ENCODE measurements at regions not wholly inside any gene's neighbourhood (a gene's known extent, or its start where the extent isn't known, plus 50 kb on each side); places are given as distances from the start of the nearest gene placed in this dataset.

- no peak for DNase-seq
Measured at GRCh38 chr17:51496378-51496777, 236.0 kb downstream of the UTP18 start.

DNA sequence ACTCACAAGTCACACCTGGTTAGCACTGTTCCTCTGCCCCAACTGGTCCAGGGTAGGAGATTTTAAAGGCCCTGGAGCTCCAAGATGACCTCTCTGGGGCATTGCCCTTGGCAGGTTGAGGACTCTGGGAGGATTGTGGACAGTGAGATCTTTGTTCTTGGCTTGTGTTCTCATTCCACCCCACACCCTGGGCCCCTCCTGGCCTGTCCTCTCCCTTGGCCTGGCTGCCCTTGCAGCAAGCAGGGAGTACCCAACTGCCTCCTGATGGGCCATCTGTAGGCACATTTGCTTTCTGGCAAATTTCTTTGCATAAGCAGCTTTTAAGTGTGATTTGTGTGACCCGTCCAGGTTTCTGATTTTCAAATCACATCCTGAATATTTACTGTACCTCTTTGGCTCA, 239.6 kb downstream of the UTP18 start:
- DNase-seq, result no peak

DNA sequence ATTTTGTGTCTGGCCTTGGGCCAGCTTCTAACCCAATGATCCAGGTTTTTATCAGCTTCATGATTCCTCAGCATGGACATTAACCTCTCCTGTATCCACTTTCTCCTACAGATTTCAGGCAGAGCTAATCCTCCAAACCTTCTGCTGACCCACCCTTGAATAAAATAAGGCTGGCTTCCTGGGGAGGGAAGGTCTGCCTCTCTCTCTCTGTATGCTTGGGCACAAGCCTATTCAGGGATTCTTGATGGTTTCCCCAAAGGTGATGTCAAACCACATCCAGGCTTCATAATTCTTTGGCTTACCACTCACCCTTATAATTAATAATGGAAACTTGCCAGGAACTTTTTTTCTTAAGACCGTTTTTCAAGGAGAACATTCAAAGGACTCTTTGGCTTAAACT, 240.1 kb downstream of the UTP18 start:
- no peak for DNase-seq

- no peak for DNase-seq
Measured at GRCh38 chr17:51505450-51505849, 245.1 kb downstream of the UTP18 start.

- DNase-seq, result no peak
Measured at GRCh38 chr17:51507444-51507843, 247.1 kb downstream of the UTP18 start.

GRCh38 chr17:51508048-51508447, 247.7 kb downstream of the UTP18 start:
- no peak for DNase-seq

DNA sequence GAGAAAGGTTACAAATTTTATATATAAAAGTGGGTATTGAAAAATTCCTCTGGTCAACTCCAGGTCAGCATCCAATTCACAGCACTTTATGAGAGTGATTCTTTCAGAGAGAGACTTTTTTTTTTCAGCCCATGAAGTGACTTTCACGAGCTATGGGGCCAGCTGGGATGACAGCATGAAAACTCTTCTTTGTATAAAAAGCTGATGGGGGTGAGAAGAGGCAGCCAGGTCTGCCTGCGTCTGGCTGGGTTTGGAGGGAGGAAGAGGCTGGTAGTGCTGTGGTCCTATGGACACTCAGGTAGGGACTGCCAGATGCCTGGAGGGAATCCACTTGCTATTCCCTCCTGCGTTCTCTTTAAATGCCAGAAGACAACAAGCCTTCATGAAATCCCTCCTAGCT, 250.6 kb downstream of the UTP18 start:
- no peak for DNase-seq

DNA sequence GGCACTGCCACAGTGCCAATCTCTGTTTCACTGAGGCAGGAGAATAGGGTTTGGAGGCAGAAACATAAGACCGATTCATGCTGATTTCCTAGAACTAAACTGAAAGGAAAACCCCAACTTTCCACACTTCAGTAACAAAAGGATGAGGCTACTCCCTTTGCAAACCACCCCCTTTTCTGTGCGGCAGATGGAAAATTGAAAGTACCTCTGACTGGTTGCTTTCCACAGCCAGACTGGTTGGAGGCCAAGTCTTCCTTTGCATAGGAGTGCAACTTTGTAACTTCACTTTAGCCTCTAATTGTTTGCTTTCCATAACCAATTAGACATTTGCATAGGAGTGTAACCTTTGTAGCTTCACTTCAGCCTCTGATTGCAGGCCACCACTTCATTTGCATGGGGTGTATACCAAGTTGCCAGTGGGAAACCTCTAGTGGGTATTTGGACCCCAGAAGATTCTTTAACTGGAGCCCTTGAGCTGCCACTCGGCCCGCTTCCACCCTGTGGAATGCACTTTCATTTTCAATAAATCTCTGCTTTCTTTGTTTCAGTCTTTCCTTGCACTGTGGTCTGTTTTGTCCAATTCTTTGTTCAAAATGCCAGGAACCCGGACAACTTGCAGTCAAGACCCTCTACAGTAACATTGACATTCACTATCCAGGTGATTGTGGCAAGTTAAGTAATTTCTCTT, 252.0 kb downstream of the UTP18 start:
- DNase-seq, result no peak

GRCh38 chr17:51516924-51517323, 256.6 kb downstream of the UTP18 start:
- no peak for DNase-seq

DNA sequence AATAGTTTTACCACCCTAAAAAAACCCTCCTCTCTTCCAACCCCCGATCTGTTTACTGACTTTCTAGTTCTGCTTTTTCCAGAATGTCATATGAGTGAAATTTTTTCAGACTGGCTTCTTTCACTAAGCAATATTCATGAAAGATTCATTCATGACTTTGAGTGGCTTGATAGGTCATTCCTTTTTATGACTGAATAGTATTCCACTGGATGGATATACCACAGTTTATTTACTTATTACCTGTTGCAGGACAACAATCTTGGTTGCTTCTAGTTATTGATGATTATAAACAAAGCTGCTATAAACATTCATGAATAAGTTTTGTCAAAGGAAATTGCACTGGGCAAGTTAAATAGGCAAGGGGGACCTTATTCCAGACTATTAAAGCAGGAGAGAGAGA, 264.2 kb downstream of the UTP18 start:
- DNase-seq, result no peak

DNA sequence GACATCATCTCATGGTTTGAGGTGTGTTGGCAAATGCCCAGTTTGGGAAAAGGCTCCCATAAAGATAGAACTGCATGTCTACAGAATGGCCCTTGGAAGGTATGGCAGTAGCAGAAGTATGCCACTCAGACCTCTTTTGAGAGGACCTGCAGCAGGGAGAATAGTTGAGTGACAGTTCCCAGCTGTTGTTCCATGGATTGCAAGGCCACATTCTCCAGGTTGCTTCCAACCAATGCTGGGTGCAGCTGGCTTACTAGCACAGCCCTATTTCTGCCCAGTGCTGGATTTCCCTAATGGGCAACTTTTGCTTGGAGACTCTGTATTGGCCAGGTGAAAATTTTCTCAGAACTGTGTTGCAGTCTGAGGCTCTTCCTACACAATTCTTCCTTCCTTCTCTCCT, 266.2 kb downstream of the UTP18 start:
- no peak for DNase-seq

GRCh38 chr17:51527225-51527982, 267.1 kb downstream of the UTP18 start:
- no peak for DNase-seq

DNA sequence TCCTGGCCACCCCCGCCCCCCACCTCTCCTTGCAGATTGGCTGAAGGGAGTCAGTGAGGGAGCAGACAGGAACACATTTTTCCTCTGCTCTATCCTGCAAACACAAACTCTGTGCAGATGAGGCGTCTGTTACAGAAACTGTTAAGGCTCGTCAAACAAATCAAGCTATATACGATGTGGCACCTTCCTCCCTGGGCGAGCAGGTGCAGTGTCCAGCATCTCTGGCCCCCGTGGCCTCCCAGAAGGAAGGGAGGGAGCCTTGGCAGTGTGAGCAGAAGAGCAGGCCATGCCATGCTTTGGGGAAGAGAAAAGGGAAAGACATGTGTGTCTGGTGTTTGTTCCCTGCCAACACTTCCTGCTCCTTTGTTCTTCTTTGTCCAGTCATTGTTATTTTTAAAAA, 267.8 kb downstream of the UTP18 start:
- DNase-seq, result no peak

- no peak for DNase-seq
Measured at GRCh38 chr17:51533219-51533618, 272.9 kb downstream of the UTP18 start.

DNA sequence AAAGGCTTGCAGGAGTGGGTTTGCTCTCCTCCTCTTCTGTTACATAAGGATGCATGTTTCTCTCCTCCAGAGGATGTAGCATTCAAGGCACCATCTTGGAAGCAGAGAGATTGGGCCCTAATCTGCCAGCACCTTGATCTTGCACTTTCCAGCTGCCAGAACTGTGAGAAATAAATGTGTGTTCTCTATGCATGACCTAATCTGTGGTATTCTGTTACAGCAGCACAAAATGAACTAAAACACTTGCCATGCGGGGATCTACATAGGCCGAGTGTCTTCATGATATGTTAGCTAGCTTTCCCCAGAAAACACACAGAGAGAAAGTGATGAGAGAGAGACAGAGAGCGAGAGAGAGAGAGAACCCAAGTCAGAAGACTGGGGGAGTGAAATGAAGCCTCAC, 273.5 kb downstream of the UTP18 start:
- DNase-seq, result no peak

DNA sequence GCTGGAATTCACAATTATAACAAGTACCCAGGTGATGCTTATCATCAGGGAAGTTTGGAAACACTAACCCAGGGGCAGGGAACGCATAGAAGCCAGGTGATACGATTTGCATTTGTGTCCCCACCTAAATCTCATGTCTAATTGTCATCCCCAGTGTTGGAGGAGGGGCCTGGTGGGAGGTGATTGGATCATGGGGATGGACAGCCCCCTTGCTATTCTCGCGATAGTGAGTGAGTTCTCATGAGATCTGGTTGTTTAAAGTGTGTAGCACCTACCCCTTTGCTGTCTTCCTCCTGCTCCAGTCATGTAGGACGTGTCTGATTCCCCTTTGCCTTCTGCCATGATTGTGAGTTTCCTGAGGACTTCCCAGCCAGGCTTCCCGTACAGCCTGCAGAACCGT, 276.3 kb downstream of the UTP18 start:
- DNase-seq, result no peak

DNA sequence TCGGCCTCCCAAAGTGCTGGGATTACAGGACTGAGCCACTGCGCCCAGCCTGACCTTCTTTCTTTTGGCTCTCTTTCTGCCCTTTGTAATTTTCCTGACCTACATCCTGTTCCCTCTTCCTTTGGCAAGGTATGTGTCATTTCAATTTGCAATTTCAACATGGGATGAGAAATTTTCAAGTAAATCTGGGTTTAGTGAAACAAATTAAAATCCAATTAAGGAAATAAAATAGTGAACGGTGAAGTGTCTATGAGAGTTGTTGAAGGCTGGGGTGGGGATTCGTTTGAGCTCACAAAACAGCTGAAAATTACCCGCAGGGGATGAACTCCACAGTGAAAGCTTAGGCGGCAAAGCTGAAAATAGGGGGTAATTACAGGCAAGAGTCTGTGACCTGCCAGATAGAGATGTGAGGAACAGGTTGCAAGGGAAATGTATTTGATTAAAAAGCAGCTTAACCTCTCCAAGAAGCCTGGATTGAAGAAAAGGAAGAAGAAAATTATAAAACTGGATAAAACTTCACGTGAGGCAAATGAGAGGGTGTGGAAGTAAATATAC, 277.7 kb downstream of the UTP18 start:
- no peak for DNase-seq

- peak in 1 of 2 donors; percentile 3 for DNase-seq
Measured at GRCh38 chr17:51540151-51540550, 279.8 kb downstream of the UTP18 start.

DNA sequence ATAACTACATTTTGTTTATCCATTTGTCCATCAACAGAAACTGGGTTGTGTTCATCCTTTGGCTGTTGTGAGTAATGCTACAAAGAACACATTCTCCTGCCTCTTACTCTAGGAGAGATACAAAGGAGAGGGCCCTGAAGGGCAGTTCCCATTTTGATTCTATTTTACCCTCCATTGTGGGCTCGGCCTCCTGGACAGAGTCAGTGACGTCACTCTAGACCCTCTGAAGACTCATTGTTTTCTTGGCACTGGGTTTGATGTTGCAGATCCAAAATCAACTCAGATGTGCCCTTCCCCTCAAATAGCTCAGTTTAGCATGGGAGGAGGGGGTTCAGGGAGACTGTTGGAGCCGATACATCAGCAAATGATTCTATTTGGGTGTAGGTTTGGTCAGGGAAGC, 280.9 kb downstream of the UTP18 start:
- DNase-seq, result no peak

- no peak for DNase-seq
Measured at GRCh38 chr17:51546114-51546513, 285.8 kb downstream of the UTP18 start.

DNA sequence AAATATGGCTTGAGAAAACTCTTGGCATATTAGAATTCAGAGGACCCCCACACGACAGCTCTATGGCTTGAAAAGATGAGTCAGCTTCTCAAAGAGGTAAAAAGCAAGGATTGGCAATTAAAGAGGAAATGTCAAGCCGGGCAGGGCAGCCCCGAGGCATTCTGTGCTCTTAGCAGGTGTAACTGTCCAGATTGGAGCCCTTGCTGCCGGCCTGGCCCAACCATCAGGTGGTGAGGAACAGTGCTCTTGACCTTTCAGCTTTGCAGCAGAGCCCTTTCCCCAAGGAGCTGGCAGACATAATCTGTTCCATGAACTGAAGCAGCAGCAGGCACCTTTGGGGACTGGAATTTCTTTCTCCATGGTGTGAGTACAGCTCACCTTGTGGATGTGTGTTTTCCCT, 287.8 kb downstream of the UTP18 start:
- DNase-seq, result no peak

DNA sequence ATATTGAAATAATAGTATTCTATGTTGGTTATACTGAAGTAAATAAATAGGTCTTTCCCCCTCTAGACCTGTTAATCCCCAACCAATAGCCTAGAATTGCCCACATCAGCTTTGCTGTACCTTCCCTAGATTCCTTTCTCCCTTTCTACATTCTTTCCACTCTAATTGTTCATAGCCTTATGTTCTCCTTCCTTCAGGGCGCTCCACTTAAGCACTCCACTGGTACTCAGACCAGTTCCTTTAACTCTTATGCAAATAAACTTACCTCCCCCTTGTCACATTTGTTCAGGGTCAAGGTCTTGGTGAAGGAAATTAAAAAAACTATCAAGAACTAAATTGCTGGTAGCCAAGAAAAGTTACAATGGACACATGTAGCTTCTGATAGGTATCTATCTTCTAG, 294.8 kb downstream of the UTP18 start:
- no peak for DNase-seq

- no peak for DNase-seq
Measured at GRCh38 chr17:51559778-51560177, 299.4 kb downstream of the UTP18 start.

- no peak for DNase-seq
Measured at GRCh38 chr17:51560398-51560797, 300.1 kb downstream of the UTP18 start.

DNA sequence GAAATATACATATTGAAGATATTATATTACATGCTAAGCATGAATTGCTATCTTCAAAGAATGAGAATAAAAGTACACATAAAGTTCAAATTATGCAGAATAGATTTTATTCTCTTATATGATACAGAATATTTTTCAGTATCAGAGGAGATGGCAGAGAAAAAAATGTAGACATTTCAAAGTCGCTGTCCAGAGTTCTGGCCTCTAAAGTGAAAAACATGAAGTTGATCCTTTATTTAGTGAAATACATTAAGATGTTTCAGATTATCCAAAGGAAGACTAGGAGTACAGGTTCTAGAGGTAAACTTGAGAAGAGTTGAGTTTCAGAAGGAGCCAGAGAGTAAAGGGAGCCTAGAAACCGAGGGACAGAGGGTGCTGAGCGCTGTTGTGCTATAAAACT, 303.6 kb downstream of the UTP18 start:
- DNase-seq, result no peak

Data from stimulated activated CD4-positive, alpha-beta T cell treated with anti-CD3 and anti-CD28 coated beads, Interleukin-2, amount 100 ng/mL, for 48 hours (primary cell).